Fibroblast of lung (primary cell): ENCODE measurements at regions not wholly inside any gene's neighbourhood (a gene's known extent, or its start where the extent isn't known, plus 50 kb on each side); places are given as distances from the start of the nearest gene placed in this dataset.
A peak's percentile ranks its signal among the peaks of the same experiment; 100 is the strongest.

Source experiments
- DNase-seq, 2 donors: peaks; one replicate each; pipeline versions ENCODE4 v3.0.0 to v3.0.0-alpha.2; 2010; ENCODE audit warnings: low read depth in 2 of 2
- H2AFZ ChIP-seq: 2 replicates; pipeline ENCODE4 v1.5.1; 2012; ENCODE audit warnings: low read length, control low read depth, inconsistent platforms
- H3K27ac ChIP-seq: 2 replicates; pipeline ENCODE4 v1.5.1; 2011; ENCODE audit warnings: low read length, control low read depth; ENCODE audit not compliant: insufficient read depth
- H3K27me3 ChIP-seq: 2 replicates; pipeline ENCODE4 v1.5.1; 2011; ENCODE audit warnings: mild to moderate bottlenecking, low read length; ENCODE audit not compliant: control insufficient read depth, insufficient read depth
- H3K36me3 ChIP-seq: 2 replicates; pipeline ENCODE4 v1.5.1; 2011; ENCODE audit warnings: low read length; ENCODE audit not compliant: control insufficient read depth, insufficient read depth
- H3K4me1 ChIP-seq: 2 replicates; pipeline ENCODE4 v1.5.1; 2011; ENCODE audit warnings: low read length; ENCODE audit not compliant: control insufficient read depth, insufficient read depth; ENCODE audit errors: extremely low read depth
- H3K4me2 ChIP-seq: 2 replicates; pipeline ENCODE4 v1.5.1; 2011; ENCODE audit warnings: low read length, control low read depth; ENCODE audit not compliant: insufficient read depth; ENCODE audit errors: extremely low read depth
- H3K4me3 ChIP-seq, 4 experiments: fragments of 200-600 bp in 1 of 4; sonication (generic) in 1 of 4; replicated peaks in 1 of 4; 2 replicates each; pipeline ENCODE4 v1.5.1; 2011 to 2016; ENCODE audit warnings: low read length in 4 of 4, low read depth in 3 of 4, mild to moderate bottlenecking in 3 of 4, control low read depth in 2 of 4, inconsistent platforms in 1 of 4, mixed read lengths in 1 of 4; ENCODE audit not compliant: insufficient read depth in 1 of 4; ENCODE audit errors: control extremely low read depth in 1 of 4
- H3K79me2 ChIP-seq: 2 replicates; pipeline ENCODE4 v1.5.1; 2012; ENCODE audit warnings: mild to moderate bottlenecking, low read length, inconsistent platforms; ENCODE audit not compliant: control insufficient read depth, insufficient read depth
- H3K9ac ChIP-seq: 2 replicates; pipeline ENCODE4 v1.5.1; 2011; ENCODE audit warnings: mild to moderate bottlenecking, low read length, control low read depth; ENCODE audit not compliant: insufficient read depth
- H3K9me3 ChIP-seq: 2 replicates; pipeline ENCODE4 v1.5.1; 2012; ENCODE audit warnings: low read depth, low read length; ENCODE audit not compliant: control insufficient read depth, insufficient read depth
- H4K20me1 ChIP-seq: 2 replicates; pipeline ENCODE4 v1.5.1; 2011; ENCODE audit warnings: low read length; ENCODE audit not compliant: control insufficient read depth, insufficient read depth; ENCODE audit errors: extremely low read depth
- EZH2 ChIP-seq: IDR thresholded peaks from 2 replicates; pipeline ENCODE4 v1.5.1; 2012; ENCODE audit warnings: low read length, control low read depth, mild to moderate bottlenecking; ENCODE audit errors: missing control alignments
- TF ChIP-seq, protein P1 (sequence below), 2 donors: IDR thresholded peaks in 1 of 2; conservative IDR thresholded peaks in 1 of 2; 1 replicate in 1 of 2; 2 replicates in 1 of 2; pipeline ENCODE4 v1.5.1; 2011 to 2012; ENCODE audit warnings: low read length in 2 of 2, control low read depth in 1 of 2, inconsistent platforms in 1 of 2, low read depth in 1 of 2, mild to moderate bottlenecking in 1 of 2

DNA sequence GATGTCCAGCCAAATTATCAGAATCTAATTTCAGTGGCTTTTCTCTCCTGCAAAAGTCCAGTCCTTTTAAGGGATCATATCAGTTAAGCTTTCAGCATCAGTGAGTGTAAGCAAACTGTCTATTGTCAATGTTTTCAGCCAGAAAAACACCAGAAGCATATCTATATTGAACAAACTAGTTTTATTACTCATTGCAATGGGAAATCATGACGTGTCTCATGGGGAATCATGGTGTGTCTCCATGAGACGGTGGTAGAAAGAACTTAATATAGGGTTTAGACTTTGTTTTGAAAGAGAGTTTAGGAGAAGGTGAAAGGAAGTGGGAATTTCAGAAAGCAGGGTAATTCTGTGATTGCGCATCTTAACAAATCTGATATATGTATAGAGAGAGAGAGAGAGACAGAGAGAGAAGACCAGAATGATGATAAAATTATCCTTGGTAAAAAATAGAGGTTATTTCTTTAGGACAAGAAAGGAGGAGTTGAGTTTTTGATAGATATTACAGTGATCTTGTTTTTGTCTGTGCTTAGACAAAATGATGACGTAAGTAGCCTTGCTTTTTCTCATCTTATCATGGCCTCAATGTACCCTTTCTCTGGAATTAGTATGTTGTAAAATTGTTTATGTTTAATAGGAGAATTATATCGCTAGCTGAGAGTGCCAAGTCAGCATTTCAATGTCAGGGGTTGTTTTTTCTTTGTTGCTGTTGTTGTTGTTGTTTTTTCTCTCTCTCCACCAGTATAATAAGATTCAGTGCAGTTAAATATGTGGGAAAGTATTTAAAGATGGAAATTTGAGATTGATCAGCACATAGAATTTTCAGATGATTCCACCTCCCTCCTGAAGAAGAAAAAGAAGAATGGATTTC is 129.9 kb upstream of the OSTN start:
- Histone ChIP-seq H3K79me2 (no peaks in the 10 kb centered on the region), H3K36me3 (no peaks in the 10 kb centered on the region), H3K4me2 (no peak overlapping the region), H2AFZ (no peak overlapping the region), H3K4me1 (peaks cover 13% of the 10 kb centered on the region), H4K20me1 (no peaks in the 10 kb centered on the region), H3K27me3 (no peaks in the 10 kb centered on the region), H3K9me3 (no peaks in the 10 kb centered on the region), H3K27ac (peak overlapping the region; percentile 0), H3K9ac (no peak overlapping the region), H3K4me3 (no peak overlapping the region)
- TF ChIP-seq EZH2, result no peak
- TF ChIP-seq, protein P1, sequence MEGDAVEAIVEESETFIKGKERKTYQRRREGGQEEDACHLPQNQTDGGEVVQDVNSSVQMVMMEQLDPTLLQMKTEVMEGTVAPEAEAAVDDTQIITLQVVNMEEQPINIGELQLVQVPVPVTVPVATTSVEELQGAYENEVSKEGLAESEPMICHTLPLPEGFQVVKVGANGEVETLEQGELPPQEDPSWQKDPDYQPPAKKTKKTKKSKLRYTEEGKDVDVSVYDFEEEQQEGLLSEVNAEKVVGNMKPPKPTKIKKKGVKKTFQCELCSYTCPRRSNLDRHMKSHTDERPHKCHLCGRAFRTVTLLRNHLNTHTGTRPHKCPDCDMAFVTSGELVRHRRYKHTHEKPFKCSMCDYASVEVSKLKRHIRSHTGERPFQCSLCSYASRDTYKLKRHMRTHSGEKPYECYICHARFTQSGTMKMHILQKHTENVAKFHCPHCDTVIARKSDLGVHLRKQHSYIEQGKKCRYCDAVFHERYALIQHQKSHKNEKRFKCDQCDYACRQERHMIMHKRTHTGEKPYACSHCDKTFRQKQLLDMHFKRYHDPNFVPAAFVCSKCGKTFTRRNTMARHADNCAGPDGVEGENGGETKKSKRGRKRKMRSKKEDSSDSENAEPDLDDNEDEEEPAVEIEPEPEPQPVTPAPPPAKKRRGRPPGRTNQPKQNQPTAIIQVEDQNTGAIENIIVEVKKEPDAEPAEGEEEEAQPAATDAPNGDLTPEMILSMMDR (conservative IDR thresholded peaks at IDR 0.05 in 1 of 2, IDR thresholded peaks at IDR 0.05 in 1 of 2; ENCODE audit: low read depth in 1 of 2, low read length in 2 of 2), result no peak
- no peak for DNase-seq

DNA sequence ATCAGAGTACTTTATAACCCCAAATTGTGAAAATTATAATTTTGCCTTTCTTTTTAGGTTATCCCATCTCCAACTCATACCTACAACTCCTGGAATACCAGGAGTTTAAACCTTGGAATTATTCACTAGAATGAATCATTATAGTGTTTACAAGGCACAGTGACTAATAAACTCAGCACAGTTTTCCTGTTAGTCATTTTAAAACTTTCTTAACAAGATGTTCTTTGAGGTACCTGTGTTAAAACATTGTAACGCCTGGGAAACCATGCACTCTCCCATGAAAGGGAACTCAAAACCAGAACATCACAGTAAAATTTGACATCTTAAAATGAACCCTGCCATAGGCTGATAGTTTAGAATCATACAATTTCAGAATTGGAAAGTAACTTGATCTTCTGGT is 132.4 kb upstream of the OSTN start:
- Histone ChIP-seq H3K4me3 (no peak overlapping the region), H3K79me2 (no peaks in the 10 kb centered on the region), H3K4me1 (peaks cover 13% of the 10 kb centered on the region), H3K27me3 (no peaks in the 10 kb centered on the region), H3K9me3 (no peaks in the 10 kb centered on the region), H3K36me3 (no peaks in the 10 kb centered on the region), H3K27ac (no peak overlapping the region), H2AFZ (no peak overlapping the region), H4K20me1 (no peaks in the 10 kb centered on the region), H3K4me2 (no peak overlapping the region), H3K9ac (no peak overlapping the region)
- DNase-seq, result peak; percentile 42 to 79
- TF ChIP-seq EZH2, result no peak
- TF ChIP-seq, protein P1 (conservative IDR thresholded peaks at IDR 0.05 in 1 of 2, IDR thresholded peaks at IDR 0.05 in 1 of 2; ENCODE audit: low read depth in 1 of 2, low read length in 2 of 2), result no peak

DNA sequence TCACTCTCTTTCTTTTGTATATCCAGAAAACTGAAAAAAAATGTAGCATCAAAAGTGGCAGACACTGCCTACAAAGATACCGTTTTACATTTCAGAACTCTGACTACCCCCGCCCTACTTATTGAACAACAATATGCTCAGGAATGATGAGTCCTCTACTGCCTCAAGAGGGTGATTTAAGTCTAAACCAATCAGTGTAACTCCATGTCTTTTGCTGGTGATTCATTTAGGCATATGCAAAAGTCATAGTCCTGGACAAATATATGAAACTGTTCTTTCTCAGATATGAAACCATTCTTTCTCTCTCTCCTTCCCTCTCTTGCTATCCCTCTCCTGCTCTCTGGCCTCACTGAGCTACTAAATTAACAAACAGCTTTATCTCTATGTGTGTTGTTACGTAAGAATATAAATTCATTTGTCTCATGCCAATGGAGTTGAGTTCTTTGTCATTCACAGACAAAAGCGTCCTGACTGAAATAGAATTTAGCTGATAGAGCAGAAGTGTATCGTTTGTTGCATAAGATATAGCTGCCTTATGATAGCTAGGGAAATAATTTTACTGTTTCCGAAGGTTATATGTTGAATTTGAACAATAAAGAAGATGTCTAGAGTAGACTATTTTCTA is 133.7 kb upstream of the OSTN start:
- Histone ChIP-seq H3K4me2 (no peak overlapping the region), H3K27ac (no peak overlapping the region)

More for the DNA sequence above, 133.7 kb upstream of the OSTN start:
- no peaks in the 10 kb centered on the region for H4K20me1 ChIP-seq
- H3K9me3 ChIP-seq, result no peaks in the 10 kb centered on the region
- peak; percentile 51 to 76 for DNase-seq
- peak overlapping the region; percentile 21 for H2AFZ ChIP-seq
- peaks cover 3% of the 10 kb centered on the region for H3K4me1 ChIP-seq
- H3K36me3 ChIP-seq, result no peaks in the 10 kb centered on the region
- H3K4me3 ChIP-seq, result no peak overlapping the region
- no peak overlapping the region for H3K9ac ChIP-seq
- no peaks in the 10 kb centered on the region for H3K27me3 ChIP-seq
- no peaks in the 10 kb centered on the region for H3K79me2 ChIP-seq
- no peak for TF ChIP-seq EZH2
- TF ChIP-seq, protein P1 (conservative IDR thresholded peaks at IDR 0.05 in 1 of 2, IDR thresholded peaks at IDR 0.05 in 1 of 2; ENCODE audit: low read depth in 1 of 2, low read length in 2 of 2), result peak in 1 of 2 donors; percentile 16
